GM19035 (cell line): ENCODE measurements at regions not wholly inside any gene's neighbourhood (a gene's known extent, or its start where the extent isn't known, plus 50 kb on each side); places are given as distances from the start of the nearest gene placed in this dataset.
"Not testable (repeated sequence)": the region's sequence is repeated elsewhere in the genome, so short reads cannot be mapped to it uniquely, and the experiment has no call there.

Source experiments
- ATAC-seq: cut with Tn5 transposase; IDR thresholded peaks from one replicate; pipeline ENCODE4 v1.9.1; 2021; ENCODE audit not compliant: unreplicated experiment

DNA sequence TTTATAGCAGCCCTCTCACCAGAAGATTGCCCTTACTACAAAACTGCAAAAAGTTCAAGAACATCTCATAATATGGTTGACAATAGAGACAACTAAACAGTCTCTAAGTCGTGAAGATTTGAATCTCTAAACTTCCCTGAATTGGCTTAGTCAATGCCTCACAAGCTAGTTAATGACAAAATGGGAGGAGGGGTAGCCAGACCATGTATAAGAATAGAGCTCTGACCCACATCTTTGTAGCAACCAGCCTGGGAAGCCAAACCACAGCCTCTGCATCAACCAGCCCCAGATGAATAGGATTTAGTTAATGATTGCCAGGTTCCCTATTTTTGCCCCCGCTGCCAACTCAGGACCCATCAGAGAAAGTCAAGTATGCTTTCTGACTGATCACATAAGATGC, 1265.9 kb upstream of the PCDH10 start:
- ATAC-seq = not testable (repeated sequence)

GRCh38 chr4:131925662-131926061, 1223.4 kb upstream of the PCDH10 start:
- not testable (repeated sequence) for ATAC-seq

- ATAC-seq = not testable (repeated sequence)
Observed at GRCh38 chr4:131967646-131968045, 1181.4 kb upstream of the PCDH10 start.

DNA sequence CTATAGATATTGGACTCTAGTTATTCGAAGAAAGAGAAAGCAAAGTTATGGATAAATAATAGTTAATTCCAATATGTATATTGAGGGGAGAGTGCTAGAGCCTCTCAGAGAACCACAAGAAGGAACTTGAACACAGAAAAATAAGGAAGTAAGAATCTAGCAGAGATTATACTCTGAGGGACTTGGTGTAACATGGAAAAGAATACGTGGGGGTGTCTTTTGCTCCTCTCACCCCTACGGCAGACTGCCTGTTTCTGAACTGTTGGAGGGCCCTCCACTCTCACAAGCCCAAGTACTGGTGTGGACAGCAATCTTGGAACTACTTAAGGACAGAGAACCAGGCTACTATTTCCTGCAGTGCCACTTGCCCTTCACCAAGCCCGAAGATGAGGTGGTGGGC, 1174.4 kb upstream of the PCDH10 start:
- ATAC-seq = no peak

GRCh38 chr4:131975276-131976132, 1173.6 kb upstream of the PCDH10 start:
- ATAC-seq = not testable (repeated sequence)

DNA sequence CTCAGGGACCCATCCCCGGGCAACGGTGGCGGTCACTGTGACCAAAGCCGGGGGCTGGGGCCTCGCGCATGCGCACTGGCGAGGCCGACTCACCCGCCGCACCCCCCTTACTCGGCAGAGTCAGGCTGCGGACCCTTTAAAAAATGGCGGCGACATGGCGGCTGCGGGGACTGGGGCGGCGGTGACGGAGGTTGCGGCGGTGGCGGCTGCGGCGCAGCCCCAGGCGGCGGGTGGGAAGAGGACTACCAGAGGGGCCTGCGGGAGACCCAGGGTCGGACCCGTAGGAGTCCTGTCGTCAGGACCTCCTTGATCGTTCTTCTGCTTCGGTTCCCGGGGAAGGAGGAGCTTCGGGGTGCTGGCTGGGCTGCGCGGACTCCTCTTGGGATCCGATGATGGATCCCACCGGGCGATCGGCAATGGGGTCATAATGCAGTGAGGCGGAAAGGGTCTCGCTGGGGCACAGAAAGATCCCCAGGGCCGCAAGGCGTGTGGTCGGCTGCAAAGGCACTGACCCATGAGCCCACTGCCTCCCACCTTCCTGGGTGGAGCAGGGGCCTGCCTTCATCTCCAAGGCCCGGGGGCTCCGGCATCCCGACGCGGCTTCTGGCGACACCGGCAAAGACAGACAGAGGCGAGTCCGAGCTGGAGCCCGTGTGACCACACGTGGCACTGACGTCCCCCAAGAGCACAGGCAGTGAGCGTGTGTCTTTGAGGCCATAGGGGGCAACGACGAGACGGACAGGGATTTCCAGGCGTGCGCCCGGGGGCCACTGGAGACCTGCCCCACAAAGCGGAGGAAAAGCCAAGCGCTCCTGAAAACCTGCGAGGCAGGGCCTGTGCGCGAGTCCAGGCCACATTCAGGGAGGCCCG, 1172.7 kb upstream of the PCDH10 start:
- not testable (repeated sequence) for ATAC-seq

- no peak for ATAC-seq
Observed at GRCh38 chr4:131978120-131978519, 1171.0 kb upstream of the PCDH10 start.

DNA sequence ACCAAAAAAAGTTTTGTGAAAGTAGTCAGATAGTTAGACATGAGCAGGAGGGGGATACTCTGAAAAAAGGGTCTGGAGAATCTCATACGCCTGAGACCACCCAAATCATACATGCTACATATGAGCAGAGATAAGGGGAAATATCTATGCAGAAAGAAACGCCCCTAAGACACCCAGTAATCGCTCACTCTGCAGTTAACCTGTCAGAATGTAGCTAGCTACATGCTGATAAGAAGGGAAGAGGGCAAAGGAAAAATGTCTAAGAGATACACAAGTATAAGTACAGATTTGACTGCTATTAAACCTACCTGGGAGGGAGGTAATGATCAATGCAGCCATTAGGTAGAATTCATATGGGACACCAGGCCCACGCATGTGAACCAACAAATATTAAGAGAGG, 1159.5 kb upstream of the PCDH10 start:
- ATAC-seq = no peak

- no peak for ATAC-seq
Observed at GRCh38 chr4:132001542-132001941, 1147.6 kb upstream of the PCDH10 start.

- ATAC-seq = no peak
Observed at GRCh38 chr4:132003593-132003992, 1145.5 kb upstream of the PCDH10 start.

- ATAC-seq = no peak
Observed at GRCh38 chr4:132015321-132015720, 1133.8 kb upstream of the PCDH10 start.

DNA sequence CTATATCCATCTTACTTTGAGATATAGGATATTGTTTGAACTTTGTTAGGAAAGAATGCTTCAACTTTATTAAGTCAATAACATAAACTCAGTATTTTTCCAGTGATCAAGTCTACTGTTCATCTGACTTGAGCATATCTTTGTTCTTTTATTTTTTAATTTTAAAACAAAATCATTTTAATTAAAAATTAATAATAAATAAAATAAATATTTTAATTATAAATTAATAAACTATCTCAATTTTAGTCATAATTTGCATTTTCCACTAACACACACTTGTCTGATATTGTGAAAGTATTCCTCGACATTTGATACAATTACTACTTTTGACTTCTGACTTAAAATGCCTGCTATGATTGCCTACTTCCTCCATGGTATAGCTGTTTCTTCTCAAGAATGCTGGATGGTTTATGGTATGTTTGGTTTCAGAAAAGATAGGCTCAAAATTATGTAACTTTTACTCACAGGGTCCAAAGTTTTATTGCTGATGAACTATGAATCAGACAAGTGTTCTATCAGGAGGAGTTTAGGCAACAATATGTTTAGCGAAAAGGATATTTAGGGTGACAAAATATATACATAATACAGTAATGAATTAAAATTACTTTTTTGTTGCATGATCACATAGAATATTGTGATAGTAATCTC, 1132.3 kb upstream of the PCDH10 start:
- no peak for ATAC-seq

- ATAC-seq = no peak
Observed at GRCh38 chr4:132026166-132026565, 1122.9 kb upstream of the PCDH10 start.

- no peak for ATAC-seq
Observed at GRCh38 chr4:132026816-132027215, 1122.3 kb upstream of the PCDH10 start.

DNA sequence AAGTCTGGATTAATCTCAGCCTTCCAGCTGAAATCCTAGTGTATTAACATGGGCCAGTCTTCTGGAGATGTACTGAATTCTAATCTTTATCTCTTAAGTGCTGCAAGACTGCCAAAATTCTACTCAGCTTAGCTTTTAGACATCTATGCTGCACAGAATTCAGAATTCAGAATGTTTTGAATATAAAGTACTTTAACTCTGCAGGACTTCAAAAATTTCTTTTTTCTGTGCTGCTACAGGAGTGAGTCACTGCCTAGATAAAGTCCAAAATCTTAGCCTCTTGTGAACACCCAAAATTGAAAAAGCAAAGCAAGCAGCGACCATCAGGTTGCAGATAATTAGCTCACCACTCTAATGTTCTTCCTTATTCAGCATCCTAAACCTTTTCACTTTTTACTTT, 1092.6 kb upstream of the PCDH10 start:
- ATAC-seq = no peak

- ATAC-seq = no peak
Observed at GRCh38 chr4:132059227-132059626, 1089.9 kb upstream of the PCDH10 start.

DNA sequence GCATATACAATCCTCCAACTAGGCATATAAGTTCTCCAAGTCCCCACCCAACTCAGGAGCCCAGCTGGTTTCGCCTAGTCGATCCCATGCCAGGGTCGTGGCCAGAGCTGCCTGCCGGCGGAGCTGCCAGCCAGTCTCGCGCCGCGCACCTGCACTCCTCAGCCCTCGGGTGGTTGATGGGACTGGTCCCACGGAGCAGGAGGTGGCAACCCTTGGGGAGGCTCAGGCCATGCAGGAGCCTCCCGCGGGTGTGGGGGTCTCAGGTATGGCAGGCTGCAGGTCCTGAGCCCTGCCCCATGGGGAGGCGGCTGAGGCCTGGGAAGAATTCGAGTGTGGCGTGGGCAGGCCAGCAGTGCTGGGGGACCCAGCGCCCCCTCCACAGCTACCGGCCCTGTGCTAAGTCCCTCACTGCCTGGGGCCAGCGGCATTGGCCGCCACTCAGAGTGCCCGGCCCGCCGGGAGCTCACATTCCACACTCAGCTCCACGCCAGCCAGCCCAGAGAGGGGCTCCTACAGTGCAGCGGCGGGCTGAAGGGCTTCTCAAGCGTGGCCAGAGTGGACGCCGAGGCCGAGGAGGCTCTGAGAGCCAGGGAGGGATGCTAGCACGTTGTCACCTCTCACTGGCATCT, 1086.4 kb upstream of the PCDH10 start:
- no peak for ATAC-seq

DNA sequence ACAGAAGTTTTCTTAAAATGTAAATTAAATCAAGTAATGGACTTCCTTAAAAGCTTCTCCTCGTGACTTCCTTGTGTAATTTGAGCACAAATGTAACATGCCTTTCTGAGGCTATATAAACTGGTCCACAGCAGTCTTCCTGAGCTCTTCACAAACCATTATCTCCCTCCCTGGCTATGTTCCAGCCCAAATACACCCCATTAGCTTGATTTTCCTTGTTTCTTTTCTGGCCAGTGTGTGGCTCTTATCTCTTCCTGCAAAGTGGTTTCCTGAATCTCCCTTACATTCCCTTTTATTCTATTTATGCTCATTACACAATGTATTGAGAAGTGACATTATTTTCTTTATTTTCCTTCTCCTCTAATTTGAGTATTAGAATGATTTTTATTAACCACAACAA, 1085.3 kb upstream of the PCDH10 start:
- ATAC-seq = no peak

DNA sequence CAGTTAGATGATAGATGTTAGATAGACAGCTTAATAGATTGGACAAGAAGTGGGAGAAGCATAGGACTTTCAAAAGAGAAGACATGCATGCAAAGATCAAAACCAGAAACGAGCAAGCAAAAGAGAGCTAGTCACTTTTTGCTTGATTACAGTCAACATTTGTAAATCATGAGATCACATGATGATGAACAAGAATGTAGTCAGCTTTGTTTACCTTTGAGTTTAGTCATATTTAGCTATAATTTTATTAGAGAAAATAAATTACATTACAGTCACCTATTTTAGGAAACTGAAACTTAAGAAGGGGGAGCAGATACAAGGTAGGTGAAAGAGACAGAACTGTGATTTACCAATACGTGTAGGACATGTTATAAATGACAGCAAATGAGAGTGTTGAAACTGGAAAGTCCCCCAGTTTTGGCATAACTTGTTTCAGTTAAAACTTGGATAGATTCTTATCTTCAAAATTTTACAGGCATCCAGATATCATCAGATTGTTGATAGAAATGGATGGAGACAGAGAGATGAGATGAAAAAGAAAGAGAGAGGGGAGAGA, 1083.1 kb upstream of the PCDH10 start:
- ATAC-seq = no peak

DNA sequence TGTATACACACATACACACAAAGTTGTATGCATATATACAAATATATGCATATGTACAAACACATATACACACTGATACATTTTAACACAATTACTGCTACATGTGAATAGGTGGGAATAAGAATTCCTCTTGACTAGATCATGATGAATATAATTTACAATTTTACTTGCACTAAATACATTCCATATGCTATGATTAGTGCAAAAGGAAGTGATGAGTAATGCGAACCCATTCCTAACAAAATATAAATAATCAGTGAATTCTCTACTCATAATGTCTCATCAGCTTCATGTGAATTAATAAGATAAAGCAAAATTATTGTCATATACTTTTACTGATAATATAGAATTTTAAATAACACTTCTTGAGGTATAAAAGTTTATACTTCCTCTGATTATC, 1077.3 kb upstream of the PCDH10 start:
- ATAC-seq = no peak

GRCh38 chr4:132076829-132077228, 1072.3 kb upstream of the PCDH10 start:
- ATAC-seq = no peak
